22Rv1 (cell line): ENCODE measurements at regions not wholly inside any gene's neighbourhood (a gene's known extent, or its start where the extent isn't known, plus 50 kb on each side); places are given as distances from the start of the nearest gene placed in this dataset.

Experiments used
- H3K27ac ChIP-seq: fragments of 450-650 bp; 2 replicates; pipeline ENCODE4 v1.5.1; 2017
- CTCF ChIP-seq: fragments of 450-650 bp; IDR thresholded peaks from 2 replicates; pipeline ENCODE4 v1.5.1; 2017; ENCODE audit warnings: mild to moderate bottlenecking
- ZFX ChIP-seq: fragments of 450-650 bp; IDR thresholded peaks from 2 replicates; pipeline ENCODE4 v1.6.1; 2017; ENCODE audit warnings: antibody characterized with exemption, borderline replicate concordance

GRCh38 chr12:89087876-89088275 lies 264.4 kb downstream of the DUSP6 start:
- H3K27ac ChIP-seq: no peak overlapping the region
- no peak for TF ChIP-seq ZFX
- no peak for TF ChIP-seq CTCF

- no peak overlapping the region for H3K27ac ChIP-seq
- TF ChIP-seq ZFX (no peak), CTCF (no peak)
These were observed 265.0 kb downstream of the DUSP6 start for GRCh38 chr12:89087149-89087825.

GRCh38 chr12:89085421-89085820 lies 266.9 kb downstream of the DUSP6 start:
- H3K27ac ChIP-seq: no peak overlapping the region
- no peak for TF ChIP-seq CTCF
- no peak for TF ChIP-seq ZFX

GRCh38 chr12:89084751-89085150 lies 267.6 kb downstream of the DUSP6 start:
- TF ChIP-seq CTCF (no peak), ZFX (no peak)
- H3K27ac ChIP-seq: no peak overlapping the region

- TF ChIP-seq ZFX: no peak
- no peak for TF ChIP-seq CTCF
- H3K27ac ChIP-seq: no peak overlapping the region
These were observed 268.8 kb downstream of the DUSP6 start for GRCh38 chr12:89083491-89083890.

- no peak overlapping the region for H3K27ac ChIP-seq
- TF ChIP-seq CTCF: no peak
- TF ChIP-seq ZFX: no peak
These were observed 269.9 kb downstream of the DUSP6 start for GRCh38 chr12:89082370-89082753.

- TF ChIP-seq ZFX: no peak
- no peak for TF ChIP-seq CTCF
- H3K27ac ChIP-seq: no peak overlapping the region
These were observed 270.5 kb downstream of the DUSP6 start for GRCh38 chr12:89081719-89082369.
